ENCODE measurements at regions not wholly inside any gene's neighbourhood (a gene's known extent, or its start where the extent isn't known, plus 50 kb on each side); places are given as distances from the start of the nearest gene placed in this dataset.
"Not testable (repeated sequence)": the region's sequence is repeated elsewhere in the genome, so short reads cannot be mapped to it uniquely, and the experiment has no call there.

DNA sequence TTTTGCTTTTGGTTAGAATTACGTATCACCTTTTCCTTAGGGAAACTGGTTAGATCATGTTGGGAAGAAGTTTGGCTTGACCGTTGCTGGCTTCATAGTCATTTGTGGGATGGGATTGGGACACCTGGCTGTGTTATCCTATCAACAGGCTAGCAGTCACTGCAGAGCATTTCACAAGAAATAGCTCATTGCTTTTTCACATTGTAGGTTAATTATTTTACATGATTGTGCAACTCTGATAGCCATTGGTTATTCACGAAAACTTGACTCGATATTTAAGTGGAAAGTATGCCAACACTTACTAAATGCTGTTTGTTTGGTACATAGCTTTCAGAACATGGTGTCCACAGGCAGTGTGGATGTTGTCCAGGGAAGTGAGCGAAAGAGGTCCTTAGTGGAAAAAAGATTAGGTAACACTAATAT is 89.4 kb downstream of the NKX2-1 start:
- WGBS, 10 experiments, result 8 to 100% (median 64%) methylated on average over 2 to 5 of the region's 5 CpGs
- ATAC-seq (replicated peaks in 6 of 8), result no peak
- in situ Hi-C loops (cut with MboI; ENCODE audit: low pct_unique_long_range_greater_than_20kb in 2 of 9, low sequenced_read_pairs in 9 of 9, unreplicated experiment in 9 of 9), result no loop called here

DNA sequence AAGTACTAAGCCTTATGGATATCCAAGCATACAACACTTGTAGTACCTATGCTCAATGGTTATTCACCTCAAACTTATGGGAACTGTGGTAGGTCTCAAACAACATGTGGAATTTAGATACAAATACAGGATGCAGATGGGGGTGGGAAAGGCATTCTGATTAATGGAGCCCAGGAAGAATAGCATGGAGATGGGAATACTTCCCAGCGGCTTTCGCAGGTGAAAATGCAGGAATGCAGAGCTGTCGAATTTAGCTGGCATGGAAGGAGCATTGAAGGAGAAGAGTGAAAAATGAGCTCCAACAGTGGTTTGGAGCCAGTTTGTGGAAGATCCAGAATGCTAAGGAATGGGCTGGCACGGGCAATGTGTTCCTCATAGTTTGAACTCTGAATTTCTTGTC is 89.9 kb downstream of the NKX2-1 start:
- no peak for ATAC-seq (replicated peaks in 6 of 8)
- 0 to 100% (median 36%) methylated on average over 1 to 4 of the region's 4 CpGs; no CpG with 5 or more reads in 1 of the 10 experiments for WGBS, 10 experiments
- Histone ChIP-seq H3K4me1 (replicated peaks in 1 of 2) (no peaks in the 10 kb centered on the region), H3K4me3 (no peak overlapping the region), H3K27ac (no peak overlapping the region)
- in situ Hi-C loops (cut with MboI; ENCODE audit: low pct_unique_long_range_greater_than_20kb in 2 of 9, low sequenced_read_pairs in 9 of 9, unreplicated experiment in 9 of 9), result no loop called here

More for the DNA sequence above, 89.4 kb downstream of the NKX2-1 start:
- no peak overlapping the region for H3K4me3 ChIP-seq
- H3K27ac ChIP-seq, result no peak overlapping the region
- no peaks in the 10 kb centered on the region for H3K4me1 ChIP-seq (replicated peaks in 1 of 2)

GRCh38 chr14:36429692-36430091 is 90.3 kb downstream of the NKX2-1 start:
- no peak for ATAC-seq (replicated peaks in 6 of 8)
- Histone ChIP-seq H3K4me1 (replicated peaks in 1 of 2) (peaks cover under 1 to 3% of the 10 kb centered on the region in 2 donors), H3K4me3 (no peak overlapping the region), H3K27ac (no peak overlapping the region)
- in situ Hi-C loops (cut with MboI; ENCODE audit: low pct_unique_long_range_greater_than_20kb in 2 of 9, low sequenced_read_pairs in 9 of 9, unreplicated experiment in 9 of 9), result no loop called here
- 0 to 80% (median 73%) methylated on average over 1 to 2 of the region's 2 CpGs; no CpG with 5 or more reads in 3 of the 10 experiments for WGBS, 10 experiments

DNA sequence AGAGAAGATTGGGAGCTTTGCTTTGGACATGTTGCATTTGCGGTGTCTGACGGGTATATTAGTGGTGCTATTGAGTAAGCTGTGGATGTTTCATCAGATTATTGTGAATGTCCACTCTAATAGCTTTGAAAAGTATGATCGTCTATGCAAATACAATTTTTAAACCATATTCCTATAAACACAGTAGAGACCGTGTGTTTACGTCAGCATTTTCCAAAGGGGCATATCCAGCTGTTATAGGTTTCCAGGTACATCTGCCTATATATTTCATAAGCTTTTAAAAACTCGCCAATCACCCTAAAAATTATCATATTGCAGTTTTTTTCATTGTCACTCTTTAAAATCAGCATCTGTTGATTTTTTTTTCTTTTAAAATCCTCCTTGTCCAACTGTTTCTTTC is 91.7 kb downstream of the NKX2-1 start:
- no peak for ATAC-seq (replicated peaks in 6 of 8)
- 0 to 89% (median 70%) methylated on average over 1 to 6 of the region's 6 CpGs for WGBS, 10 experiments
- in situ Hi-C loops (cut with MboI; ENCODE audit: low pct_unique_long_range_greater_than_20kb in 2 of 9, low sequenced_read_pairs in 9 of 9, unreplicated experiment in 9 of 9), result no loop called here
- no peak overlapping the region for H3K4me3 ChIP-seq
- H3K27ac ChIP-seq, result no peak overlapping the region
- peaks cover 7 to 10% of the 10 kb centered on the region in 2 donors for H3K4me1 ChIP-seq (replicated peaks in 1 of 2)

- peaks cover 9 to 10% of the 10 kb centered on the region in 2 donors for H3K4me1 ChIP-seq (replicated peaks in 1 of 2)
- H3K27ac ChIP-seq, result no peak overlapping the region
- no peak overlapping the region for H3K4me3 ChIP-seq
- in situ Hi-C loops (cut with MboI; ENCODE audit: low pct_unique_long_range_greater_than_20kb in 2 of 9, low sequenced_read_pairs in 9 of 9, unreplicated experiment in 9 of 9), result no loop called here
- WGBS, 10 experiments, result 0 to 82% (median 31%) methylated on average over 1 of the region's 1 CpG; no CpG with 5 or more reads in 4 of the 10 experiments
- peak in 1 of 8 experiments; percentile 22 for ATAC-seq (replicated peaks in 6 of 8)
Observed at GRCh38 chr14:36426836-36427235, 93.2 kb downstream of the NKX2-1 start.

DNA sequence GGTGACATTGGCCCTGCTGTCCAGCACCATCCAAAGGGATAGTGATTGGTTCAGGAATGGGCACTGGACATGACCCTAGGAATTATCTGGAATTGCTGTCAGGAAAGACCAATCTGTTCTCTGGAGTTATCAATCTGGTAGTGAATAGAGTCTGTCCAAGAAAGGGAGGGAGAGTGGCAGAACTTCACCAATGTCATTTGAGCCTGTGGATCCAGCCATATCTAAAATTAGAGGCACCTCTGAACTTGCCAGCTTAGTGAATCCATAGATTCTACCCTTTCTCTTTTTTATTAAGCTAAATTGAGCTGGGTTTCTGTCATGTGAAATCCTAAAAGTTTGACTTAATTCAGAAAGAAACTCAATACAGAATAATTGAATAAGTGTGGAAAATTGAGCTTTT is 93.9 kb downstream of the NKX2-1 start:
- ATAC-seq (replicated peaks in 6 of 8), result no peak
- in situ Hi-C loops (cut with MboI; ENCODE audit: low pct_unique_long_range_greater_than_20kb in 2 of 9, low sequenced_read_pairs in 9 of 9, unreplicated experiment in 9 of 9), result no loop called here
- Histone ChIP-seq H3K4me3 (no peak overlapping the region), H3K27ac (no peak overlapping the region), H3K4me1 (replicated peaks in 1 of 2) (peaks cover 9 to 10% of the 10 kb centered on the region in 2 donors)

- H3K27ac ChIP-seq, result no peak overlapping the region
- peaks cover 9 to 10% of the 10 kb centered on the region in 2 donors for H3K4me1 ChIP-seq (replicated peaks in 1 of 2)
- 0 to 60% (median 24%) methylated on average over 1 to 3 of the region's 3 CpGs; no CpG with 5 or more reads in 2 of the 10 experiments for WGBS, 10 experiments
- in situ Hi-C loops (cut with MboI; ENCODE audit: low pct_unique_long_range_greater_than_20kb in 2 of 9, low sequenced_read_pairs in 9 of 9, unreplicated experiment in 9 of 9), result no loop called here
- H3K4me3 ChIP-seq, result no peak overlapping the region
- no peak for ATAC-seq (replicated peaks in 6 of 8)
Observed at GRCh38 chr14:36424478-36425102, 95.4 kb downstream of the NKX2-1 start.

DNA sequence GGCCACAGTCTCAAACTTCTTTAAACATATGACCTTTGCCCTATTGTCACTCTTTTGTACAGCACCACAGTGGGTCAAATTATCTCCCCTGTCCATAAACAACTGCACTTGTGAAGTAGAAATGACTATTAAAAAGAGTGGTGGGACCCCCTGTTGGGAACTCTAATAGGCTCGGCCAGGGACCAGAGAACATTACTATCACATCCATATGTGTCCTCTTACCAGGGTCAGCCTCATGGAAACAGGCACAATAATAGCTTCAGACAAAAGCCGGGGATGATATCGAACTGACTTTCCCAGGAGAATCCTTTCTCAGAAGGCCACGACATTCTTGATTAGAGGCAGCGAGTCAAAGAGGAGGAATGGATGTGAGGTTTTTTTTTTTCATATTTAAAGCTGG is 96.6 kb downstream of the NKX2-1 start:
- peaks cover 9 to 10% of the 10 kb centered on the region in 2 donors for H3K4me1 ChIP-seq (replicated peaks in 1 of 2)
- WGBS, 10 experiments, result 0 to 24% (median 0%) methylated on average over 1 to 5 of the region's 5 CpGs; no CpG with 5 or more reads in 1 of the 10 experiments
- no peak overlapping the region for H3K27ac ChIP-seq
- in situ Hi-C loops (cut with MboI; ENCODE audit: low pct_unique_long_range_greater_than_20kb in 2 of 9, low sequenced_read_pairs in 9 of 9, unreplicated experiment in 9 of 9), result no loop called here
- no peak overlapping the region for H3K4me3 ChIP-seq
- ATAC-seq (replicated peaks in 6 of 8), result no peak

DNA sequence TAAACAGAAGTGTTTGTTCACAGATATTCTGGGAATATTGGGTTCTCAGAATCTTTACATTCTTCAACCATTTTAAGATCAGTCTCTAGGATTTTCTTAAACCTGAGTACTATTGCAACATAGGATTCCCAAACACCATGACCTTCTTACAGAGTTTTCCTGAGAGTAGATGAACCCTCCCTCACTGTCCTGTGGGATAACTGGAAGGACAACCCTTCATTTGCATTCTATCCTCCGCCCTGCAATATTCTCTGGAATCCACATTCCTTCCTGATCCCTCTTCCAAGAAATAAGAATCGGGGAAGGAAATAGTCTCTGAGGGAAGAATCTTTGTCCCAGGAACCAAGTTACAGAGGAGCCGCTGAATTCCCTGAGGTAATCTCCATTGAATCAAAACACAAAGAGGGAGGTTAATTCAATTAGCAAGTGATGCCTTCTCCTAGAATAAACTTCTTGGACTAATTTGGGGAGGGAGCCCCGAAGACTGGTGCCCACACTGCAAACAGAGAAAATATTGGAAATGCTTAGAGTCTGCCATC is 99.8 kb upstream of the MBIP start:
- Histone ChIP-seq H3K4me3 (no peak overlapping the region), H3K27ac (no peak overlapping the region), H3K4me1 (replicated peaks in 1 of 2) (peaks cover 9 to 10% of the 10 kb centered on the region in 2 donors)
- peak in 3 of 8 experiments; percentile 58 to 90 (median 68) for ATAC-seq (replicated peaks in 6 of 8)
- in situ Hi-C loops (cut with MboI; ENCODE audit: low pct_unique_long_range_greater_than_20kb in 2 of 9, low sequenced_read_pairs in 9 of 9, unreplicated experiment in 9 of 9), result no loop called here
- WGBS, 10 experiments, result 0 to 100% (median 57%) methylated on average over 1 to 4 of the region's 4 CpGs

GRCh38 chr14:36418937-36419336 is 98.5 kb upstream of the MBIP start:
- H3K27ac ChIP-seq, result no peak overlapping the region
- H3K4me1 ChIP-seq (replicated peaks in 1 of 2), result peaks cover 4 to 5% of the 10 kb centered on the region in 2 donors
- in situ Hi-C loops (cut with MboI; ENCODE audit: low pct_unique_long_range_greater_than_20kb in 2 of 9, low sequenced_read_pairs in 9 of 9, unreplicated experiment in 9 of 9), result no loop called here
- H3K4me3 ChIP-seq, result no peak overlapping the region
- no peak for ATAC-seq (replicated peaks in 6 of 8)

GRCh38 chr14:36411951-36412350 is 91.5 kb upstream of the MBIP start:
- H3K4me3 ChIP-seq; in situ Hi-C loops (cut with MboI; ENCODE audit: low pct_unique_long_range_greater_than_20kb in 2 of 9, low sequenced_read_pairs in 9 of 9, unreplicated experiment in 9 of 9); H3K27ac ChIP-seq; H3K4me1 ChIP-seq (replicated peaks in 1 of 2); ATAC-seq (replicated peaks in 6 of 8): not testable (repeated sequence)
- WGBS, 10 experiments, result 100% methylated on average over 1 of the region's 17 CpGs; no CpG with 5 or more reads in 9 of the 10 experiments

- H3K4me3 ChIP-seq, result no peak overlapping the region
- H3K27ac ChIP-seq, result no peak overlapping the region
- in situ Hi-C loops (cut with MboI; ENCODE audit: low pct_unique_long_range_greater_than_20kb in 2 of 9, low sequenced_read_pairs in 9 of 9, unreplicated experiment in 9 of 9), result no loop called here
- WGBS, 10 experiments, result 0 to 83% (median 28%) methylated on average over 1 to 3 of the region's 3 CpGs; no CpG with 5 or more reads in 1 of the 10 experiments
- no peak for ATAC-seq (replicated peaks in 6 of 8)
- no peaks in the 10 kb centered on the region for H3K4me1 ChIP-seq (replicated peaks in 1 of 2)
Observed at GRCh38 chr14:36408388-36408787, 88.0 kb upstream of the MBIP start.

GRCh38 chr14:36405589-36406274 is 85.3 kb upstream of the MBIP start:
- Histone ChIP-seq H3K4me3 (no peak overlapping the region), H3K4me1 (replicated peaks in 1 of 2) (no peaks in the 10 kb centered on the region), H3K27ac (no peak overlapping the region)
- in situ Hi-C loops (cut with MboI; ENCODE audit: low pct_unique_long_range_greater_than_20kb in 2 of 9, low sequenced_read_pairs in 9 of 9, unreplicated experiment in 9 of 9), result no loop called here
- ATAC-seq (replicated peaks in 6 of 8), result no peak
- WGBS, 10 experiments, result 17 to 88% (median 77%) methylated on average over 1 of the region's 1 CpG; no CpG with 5 or more reads in 4 of the 10 experiments
